ENCODE measurements at regions not wholly inside any gene's neighbourhood (a gene's known extent, or its start where the extent isn't known, plus 50 kb on each side); places are given as distances from the start of the nearest gene placed in this dataset.

GRCh38 chr9:135219676-135220600 lies 132.5 kb downstream of the OLFM1 start:
- DNase-seq (ENCODE audit: low read depth in 2 of 2): no peak

- no peak for DNase-seq (ENCODE audit: low read depth in 2 of 2)
Measured at GRCh38 chr9:135220601-135221575, 133.4 kb downstream of the OLFM1 start.

DNA sequence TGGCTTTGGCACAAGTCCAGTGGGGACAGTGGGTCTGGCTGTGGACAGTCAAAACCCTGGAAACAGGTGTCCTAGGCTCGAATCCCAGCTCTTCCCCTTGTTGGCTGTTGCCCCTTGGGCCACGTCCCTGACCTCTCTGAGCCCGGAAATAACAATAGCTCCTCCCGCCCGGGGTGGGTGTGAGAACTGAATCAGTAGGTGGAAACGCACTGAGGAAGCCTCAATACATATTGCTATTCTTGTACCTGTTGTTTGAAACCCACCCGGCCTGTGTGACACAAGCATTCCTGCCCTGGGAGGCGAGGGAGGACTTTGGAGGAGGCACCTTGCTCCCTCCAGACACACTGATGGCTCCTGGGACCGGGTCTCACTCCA lies 134.1 kb downstream of the OLFM1 start:
- no peak for DNase-seq (ENCODE audit: low read depth in 2 of 2)

DNA sequence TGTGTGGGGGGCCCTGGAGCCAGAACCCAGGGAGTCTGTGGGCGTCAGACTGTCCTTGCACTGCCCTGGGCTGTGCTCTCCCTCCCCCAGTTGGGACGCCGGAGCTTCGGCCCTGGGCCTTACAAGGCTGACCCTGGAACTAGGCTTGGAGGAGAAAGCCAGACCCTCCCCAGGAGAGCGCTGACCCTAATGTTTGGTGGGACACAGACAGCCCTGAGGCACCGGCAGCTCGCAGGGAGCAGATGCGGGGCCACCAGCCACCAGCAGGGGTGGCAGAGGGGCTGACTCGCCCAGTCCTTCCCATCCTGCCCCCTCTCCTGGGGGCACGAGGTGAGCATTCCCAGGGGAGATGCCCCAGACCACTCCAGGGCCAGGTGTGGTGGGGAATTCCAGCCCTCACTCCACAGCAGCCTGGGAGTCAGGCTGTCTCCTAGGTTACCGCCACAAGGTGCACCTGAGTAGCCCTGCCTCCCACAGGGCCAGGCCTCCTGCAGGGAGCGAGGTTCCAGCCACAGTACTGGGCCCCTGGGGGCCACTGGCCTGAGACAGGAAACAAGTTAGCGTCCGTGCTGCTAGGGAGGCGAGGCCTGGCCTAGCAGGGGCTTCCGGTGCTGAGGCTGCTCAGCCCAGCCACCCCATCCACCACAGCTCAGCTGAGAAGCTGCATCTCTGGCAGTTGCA lies 134.6 kb downstream of the OLFM1 start:
- no peak for DNase-seq (ENCODE audit: low read depth in 2 of 2)

GRCh38 chr9:135222881-135223760 lies 135.7 kb downstream of the OLFM1 start:
- DNase-seq (ENCODE audit: low read depth in 2 of 2): no peak

GRCh38 chr9:135223831-135224230 lies 136.4 kb downstream of the OLFM1 start:
- DNase-seq (ENCODE audit: low read depth in 2 of 2): no peak

DNA sequence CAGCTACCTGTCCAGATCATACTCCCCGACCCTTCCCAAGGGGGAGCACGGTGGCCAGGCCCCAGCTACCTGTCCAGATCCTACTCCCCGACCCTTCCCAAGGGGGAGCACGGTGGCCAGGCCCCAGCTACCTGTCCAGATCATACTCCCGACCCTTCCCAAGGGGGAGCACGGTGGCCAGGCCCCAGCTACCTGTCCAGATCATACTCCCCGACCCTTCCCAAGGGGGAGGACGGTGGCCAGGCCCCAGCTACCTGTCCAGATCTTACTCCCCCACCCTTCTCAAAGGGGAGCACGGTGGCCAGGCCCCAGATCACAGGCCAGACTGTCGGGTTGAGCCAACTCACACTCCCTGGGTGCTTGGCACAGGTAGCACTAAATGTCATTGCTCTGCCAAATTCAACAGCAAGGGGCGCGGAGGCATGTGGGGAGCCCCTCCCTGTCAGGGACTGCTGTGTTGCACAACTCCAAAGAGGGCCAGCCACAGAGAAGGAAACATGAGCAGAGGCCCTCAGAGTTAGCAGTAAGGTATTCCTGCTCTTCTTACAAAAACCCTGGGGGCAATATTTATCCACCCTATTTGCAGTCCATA lies 136.9 kb downstream of the OLFM1 start:
- no peak for DNase-seq (ENCODE audit: low read depth in 2 of 2)

GRCh38 chr9:135224921-135225541 lies 137.6 kb downstream of the OLFM1 start:
- DNase-seq (ENCODE audit: low read depth in 2 of 2): no peak

- DNase-seq (ENCODE audit: low read depth in 2 of 2): no peak
Measured at GRCh38 chr9:135225619-135226228, 138.3 kb downstream of the OLFM1 start.

DNA sequence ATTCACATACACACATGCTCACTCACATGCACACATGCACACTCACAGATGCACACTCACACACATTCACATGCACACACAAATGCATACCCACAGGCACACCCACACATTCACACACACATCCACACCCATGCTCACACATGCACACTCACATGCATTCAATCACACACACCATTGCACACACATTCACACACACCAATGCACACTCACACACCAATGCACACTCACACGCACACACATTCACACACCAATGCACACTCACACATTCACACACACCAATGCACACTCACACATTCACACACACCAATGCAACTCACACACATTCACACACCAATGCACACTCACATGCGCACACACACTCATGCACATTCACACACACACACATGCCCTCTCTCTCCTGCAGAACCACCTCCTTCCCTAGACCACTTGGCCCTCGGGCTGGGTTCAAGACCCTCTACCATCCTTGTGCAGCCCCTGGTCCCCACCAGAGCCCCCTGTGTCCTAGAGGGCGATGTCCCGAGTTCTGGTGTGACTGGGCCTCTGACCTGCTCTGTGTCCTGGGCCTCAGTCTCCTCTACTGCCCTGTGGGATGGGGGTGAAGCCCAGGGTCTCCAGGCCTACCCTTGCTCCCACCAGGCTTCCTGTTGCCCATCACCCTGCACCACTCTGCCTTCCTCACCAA lies 139.0 kb downstream of the OLFM1 start:
- DNase-seq (ENCODE audit: low read depth in 2 of 2): no peak

- no peak for DNase-seq (ENCODE audit: low read depth in 2 of 2)
Measured at GRCh38 chr9:135227641-135228251, 140.3 kb downstream of the OLFM1 start.

DNA sequence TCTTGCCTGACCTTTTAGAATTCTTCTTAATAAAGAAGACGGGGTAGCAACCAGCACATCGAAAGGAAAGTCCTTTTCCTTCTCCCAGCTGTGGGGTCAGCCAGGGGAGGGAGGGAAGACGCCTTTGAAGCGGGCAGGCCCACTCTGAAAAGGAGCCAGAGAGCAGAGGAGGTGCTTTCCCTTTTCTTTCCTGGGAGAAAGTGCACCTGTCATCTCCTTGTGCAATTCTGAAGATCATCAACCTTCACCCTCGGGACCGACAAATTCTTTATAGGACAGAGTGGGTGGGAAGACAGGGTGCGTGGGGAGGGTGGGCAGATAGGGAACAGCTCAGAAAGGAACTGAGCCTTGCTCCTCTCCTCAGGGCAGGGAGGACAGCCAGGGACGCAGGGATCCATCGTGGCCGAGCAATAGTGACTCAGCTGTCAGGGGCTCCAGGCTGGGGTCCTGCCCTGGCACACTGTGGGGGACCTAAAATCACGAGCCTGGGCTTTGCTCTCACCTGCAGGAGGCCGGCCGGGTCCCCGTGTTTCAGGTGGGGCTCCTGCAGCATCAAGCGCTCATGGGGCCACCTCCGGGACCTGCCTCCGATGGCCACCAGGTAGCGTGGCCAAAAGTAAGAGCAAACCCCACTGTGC lies 141.0 kb downstream of the OLFM1 start:
- no peak for DNase-seq (ENCODE audit: low read depth in 2 of 2)

DNA sequence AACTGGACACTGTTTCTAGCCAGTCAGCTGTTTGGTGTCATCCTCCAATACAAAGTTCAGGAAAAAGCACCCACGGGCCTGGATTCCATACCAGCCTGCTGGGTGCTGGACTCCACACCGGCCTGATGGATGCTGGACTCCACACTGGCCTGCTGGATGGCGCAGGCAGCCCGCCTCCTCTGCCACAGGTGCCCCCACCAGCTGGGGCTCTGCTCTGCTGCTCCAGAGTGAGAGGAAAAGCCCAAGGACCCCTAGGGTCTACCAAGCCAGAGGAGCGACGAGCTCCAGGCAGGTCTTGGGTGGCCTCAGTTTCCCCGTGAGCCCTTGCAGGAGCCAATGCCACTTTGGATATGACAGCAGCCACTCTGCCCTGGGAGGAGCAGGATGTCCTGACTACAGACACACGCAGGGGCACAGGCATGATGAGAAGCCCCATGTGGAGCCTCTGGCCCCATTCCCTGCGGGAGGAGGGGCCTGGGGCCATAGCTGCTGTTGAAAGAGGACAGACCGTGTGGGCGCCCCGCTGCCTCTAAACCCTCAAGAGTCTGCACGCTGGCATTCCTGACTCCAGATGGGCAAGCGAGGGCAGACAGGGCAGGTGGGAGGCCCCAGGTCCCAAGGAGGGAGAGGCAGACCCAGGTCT lies 141.6 kb downstream of the OLFM1 start:
- no peak for DNase-seq (ENCODE audit: low read depth in 2 of 2)

DNA sequence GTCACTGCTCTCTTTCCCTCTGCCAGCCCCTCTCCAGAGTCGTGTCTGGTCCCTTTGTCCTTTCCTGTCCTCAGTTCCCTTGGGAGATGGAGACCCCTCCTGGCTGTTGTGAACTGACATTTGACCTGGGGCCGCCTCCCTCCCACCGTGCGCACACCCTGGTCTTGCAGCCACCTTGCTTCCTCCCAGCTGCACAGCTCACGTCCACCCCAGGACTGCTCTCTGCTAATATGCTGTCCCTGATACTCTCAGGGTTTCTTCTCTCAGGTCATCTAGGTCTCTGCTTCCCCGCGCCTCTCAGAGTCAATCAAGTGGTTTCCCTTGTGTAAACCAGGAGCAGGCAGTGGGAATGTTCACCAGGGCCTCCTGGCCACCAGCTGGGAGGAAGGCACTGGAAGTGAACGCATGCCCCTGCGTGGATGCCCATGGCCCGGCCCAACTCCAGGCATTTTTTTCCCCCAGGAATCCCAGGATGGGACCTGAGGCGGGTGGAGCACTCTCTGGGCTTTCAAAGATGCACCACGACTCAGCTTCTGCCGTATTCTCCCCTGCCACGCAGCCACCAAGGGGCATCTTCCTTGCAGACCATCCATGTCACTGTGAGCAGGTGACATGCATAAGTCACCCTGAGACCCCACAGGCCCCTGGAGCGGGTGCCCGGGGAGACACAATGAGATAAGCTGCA lies 142.4 kb downstream of the OLFM1 start:
- DNase-seq (ENCODE audit: low read depth in 2 of 2): no peak

DNA sequence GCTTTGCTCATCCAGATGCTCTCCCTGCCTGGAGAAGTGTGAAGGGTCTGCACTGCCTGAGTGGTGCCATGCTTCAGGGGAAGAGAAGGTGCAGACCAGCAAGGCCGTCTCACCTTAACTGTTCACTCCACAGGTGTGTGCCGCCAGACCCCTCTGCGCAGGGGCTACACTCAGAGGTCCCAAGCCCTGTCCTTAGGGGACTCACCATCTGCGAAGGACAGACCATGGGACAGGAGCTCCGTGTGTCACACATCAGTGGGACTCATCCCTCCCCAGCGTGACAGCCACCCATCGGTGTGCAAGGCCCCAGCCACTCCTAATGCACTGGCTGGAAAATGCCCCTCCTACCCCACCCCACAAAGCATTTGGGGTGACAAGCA lies 142.9 kb downstream of the OLFM1 start:
- no peak for DNase-seq (ENCODE audit: low read depth in 2 of 2)

DNA sequence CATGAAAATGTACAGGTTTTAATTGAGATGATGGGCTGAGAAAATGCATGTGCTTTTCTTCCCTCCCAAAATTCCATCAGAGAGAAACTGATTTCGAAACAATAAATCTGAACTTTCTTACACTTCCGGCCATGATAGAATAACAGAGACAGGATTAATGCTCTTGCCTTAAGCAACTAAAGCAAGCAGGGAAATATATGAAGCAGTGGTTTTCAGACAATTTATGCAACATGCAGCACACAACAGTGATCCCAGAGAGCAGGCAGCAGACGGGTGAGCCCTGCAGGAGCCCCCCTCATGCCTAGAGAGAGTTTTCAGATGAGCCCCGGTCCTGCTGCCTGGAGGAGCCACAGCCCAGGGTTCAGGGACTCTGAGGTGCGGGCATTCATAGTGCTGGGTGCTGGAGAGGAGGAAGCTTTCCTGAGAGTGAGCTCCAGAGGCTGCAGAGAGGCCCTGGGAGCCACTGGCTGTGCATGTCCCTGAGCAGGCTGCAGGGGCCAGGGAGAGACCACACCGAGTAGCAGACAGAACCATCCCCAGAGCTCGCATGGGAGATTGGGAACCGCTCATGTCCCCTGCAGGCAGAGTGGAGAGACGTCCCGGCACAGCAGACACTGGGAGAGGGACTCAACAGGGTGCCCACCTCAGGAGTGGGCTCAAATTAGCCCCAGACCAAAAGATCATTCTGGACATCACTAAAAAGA lies 143.5 kb downstream of the OLFM1 start:
- no peak for DNase-seq (ENCODE audit: low read depth in 2 of 2)
